ENCODE measurements at regions not wholly inside any gene's neighbourhood (a gene's known extent, or its start where the extent isn't known, plus 50 kb on each side); places are given as distances from the start of the nearest gene placed in this dataset.

DNA sequence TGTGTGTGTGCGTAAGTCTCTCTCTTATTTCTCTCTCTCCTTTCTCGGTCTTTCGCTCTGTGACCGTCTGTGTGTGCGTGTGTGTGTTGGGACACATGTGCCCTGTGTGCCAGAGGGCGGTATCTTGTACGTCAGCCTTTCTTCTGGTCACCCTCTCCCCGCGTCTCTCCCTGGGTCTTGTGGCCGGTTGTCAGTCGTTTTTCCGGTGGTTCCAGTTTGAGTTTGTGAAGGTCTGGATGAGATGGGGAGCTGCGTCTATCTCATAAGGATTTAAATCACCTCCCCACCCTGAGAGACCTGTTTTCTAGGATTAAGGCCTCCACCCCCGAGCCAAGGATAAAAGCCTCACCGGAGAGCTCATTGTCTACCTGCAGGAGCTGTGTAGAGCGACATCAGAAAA is 295.5 kb upstream of the ZNF337 start (continued):
- TF ChIP-seq, protein P1, sequence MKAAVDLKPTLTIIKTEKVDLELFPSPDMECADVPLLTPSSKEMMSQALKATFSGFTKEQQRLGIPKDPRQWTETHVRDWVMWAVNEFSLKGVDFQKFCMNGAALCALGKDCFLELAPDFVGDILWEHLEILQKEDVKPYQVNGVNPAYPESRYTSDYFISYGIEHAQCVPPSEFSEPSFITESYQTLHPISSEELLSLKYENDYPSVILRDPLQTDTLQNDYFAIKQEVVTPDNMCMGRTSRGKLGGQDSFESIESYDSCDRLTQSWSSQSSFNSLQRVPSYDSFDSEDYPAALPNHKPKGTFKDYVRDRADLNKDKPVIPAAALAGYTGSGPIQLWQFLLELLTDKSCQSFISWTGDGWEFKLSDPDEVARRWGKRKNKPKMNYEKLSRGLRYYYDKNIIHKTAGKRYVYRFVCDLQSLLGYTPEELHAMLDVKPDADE (IDR thresholded peaks at IDR 0.05): no peak
- TF ChIP-seq STAT1 (IDR thresholded peaks at IDR 0.05; ENCODE audit: unreplicated experiment) (no peak), CREB1 (CRISPR knock-in tag; IDR thresholded peaks at IDR 0.05; ENCODE audit: low read depth) (no peak), JUNB (IDR thresholded peaks at IDR 0.05; ENCODE audit: unreplicated experiment) (no peak), EZH2 (IDR thresholded peaks at IDR 0.05; ENCODE audit: low read depth, unreplicated experiment) (no peak), NANOG (IDR thresholded peaks at IDR 0.05; ENCODE audit: borderline replicate concordance) (no peak)
- TF ChIP-seq, protein P2, sequence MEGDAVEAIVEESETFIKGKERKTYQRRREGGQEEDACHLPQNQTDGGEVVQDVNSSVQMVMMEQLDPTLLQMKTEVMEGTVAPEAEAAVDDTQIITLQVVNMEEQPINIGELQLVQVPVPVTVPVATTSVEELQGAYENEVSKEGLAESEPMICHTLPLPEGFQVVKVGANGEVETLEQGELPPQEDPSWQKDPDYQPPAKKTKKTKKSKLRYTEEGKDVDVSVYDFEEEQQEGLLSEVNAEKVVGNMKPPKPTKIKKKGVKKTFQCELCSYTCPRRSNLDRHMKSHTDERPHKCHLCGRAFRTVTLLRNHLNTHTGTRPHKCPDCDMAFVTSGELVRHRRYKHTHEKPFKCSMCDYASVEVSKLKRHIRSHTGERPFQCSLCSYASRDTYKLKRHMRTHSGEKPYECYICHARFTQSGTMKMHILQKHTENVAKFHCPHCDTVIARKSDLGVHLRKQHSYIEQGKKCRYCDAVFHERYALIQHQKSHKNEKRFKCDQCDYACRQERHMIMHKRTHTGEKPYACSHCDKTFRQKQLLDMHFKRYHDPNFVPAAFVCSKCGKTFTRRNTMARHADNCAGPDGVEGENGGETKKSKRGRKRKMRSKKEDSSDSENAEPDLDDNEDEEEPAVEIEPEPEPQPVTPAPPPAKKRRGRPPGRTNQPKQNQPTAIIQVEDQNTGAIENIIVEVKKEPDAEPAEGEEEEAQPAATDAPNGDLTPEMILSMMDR (conservative IDR thresholded peaks at IDR 0.05; ENCODE audit: low read depth in 2 of 2): no peak
- TF ChIP-seq, protein P3, sequence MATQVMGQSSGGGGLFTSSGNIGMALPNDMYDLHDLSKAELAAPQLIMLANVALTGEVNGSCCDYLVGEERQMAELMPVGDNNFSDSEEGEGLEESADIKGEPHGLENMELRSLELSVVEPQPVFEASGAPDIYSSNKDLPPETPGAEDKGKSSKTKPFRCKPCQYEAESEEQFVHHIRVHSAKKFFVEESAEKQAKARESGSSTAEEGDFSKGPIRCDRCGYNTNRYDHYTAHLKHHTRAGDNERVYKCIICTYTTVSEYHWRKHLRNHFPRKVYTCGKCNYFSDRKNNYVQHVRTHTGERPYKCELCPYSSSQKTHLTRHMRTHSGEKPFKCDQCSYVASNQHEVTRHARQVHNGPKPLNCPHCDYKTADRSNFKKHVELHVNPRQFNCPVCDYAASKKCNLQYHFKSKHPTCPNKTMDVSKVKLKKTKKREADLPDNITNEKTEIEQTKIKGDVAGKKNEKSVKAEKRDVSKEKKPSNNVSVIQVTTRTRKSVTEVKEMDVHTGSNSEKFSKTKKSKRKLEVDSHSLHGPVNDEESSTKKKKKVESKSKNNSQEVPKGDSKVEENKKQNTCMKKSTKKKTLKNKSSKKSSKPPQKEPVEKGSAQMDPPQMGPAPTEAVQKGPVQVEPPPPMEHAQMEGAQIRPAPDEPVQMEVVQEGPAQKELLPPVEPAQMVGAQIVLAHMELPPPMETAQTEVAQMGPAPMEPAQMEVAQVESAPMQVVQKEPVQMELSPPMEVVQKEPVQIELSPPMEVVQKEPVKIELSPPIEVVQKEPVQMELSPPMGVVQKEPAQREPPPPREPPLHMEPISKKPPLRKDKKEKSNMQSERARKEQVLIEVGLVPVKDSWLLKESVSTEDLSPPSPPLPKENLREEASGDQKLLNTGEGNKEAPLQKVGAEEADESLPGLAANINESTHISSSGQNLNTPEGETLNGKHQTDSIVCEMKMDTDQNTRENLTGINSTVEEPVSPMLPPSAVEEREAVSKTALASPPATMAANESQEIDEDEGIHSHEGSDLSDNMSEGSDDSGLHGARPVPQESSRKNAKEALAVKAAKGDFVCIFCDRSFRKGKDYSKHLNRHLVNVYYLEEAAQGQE (IDR thresholded peaks at IDR 0.05; ENCODE audit: unreplicated experiment): no peak

DNA sequence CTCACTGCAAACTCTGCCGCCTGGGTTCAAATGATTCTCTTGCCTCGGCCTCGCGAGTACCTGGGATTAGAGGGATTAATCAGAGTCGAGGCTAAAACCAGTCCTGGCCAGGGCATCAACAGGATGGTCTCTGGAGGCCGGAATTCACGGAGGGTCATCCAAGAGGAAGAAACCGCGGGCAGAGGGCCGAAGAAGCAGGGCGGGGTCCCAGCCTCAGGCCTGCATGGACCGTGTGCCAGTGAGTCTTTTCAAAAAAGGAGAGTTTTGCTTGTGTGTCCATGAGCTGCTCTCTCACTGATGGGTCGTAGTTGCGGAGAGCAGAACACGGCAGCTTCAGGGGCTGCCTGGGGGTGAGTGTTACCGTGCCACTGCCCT is 295.1 kb upstream of the ZNF337 start:
- H4K20me1 ChIP-seq (replicated peaks; ENCODE audit: insufficient read depth): no peaks in the 10 kb centered on the region
- no peak for TF ChIP-seq NANOG (IDR thresholded peaks at IDR 0.05; ENCODE audit: borderline replicate concordance)
- TF ChIP-seq STAT1 (IDR thresholded peaks at IDR 0.05; ENCODE audit: unreplicated experiment): no peak
- H3K4me2 ChIP-seq: no peak overlapping the region

More for the DNA sequence above, 295.1 kb upstream of the ZNF337 start:
- no peak for ATAC-seq
- Histone ChIP-seq H3K27ac (ENCODE audit: low read depth) (no peak overlapping the region), H3K27me3 (ENCODE audit: insufficient read depth) (no peaks in the 10 kb centered on the region), H3K36me3 (ENCODE audit: insufficient read depth) (no peaks in the 10 kb centered on the region), H2AFZ (no peak overlapping the region), H3F3A (replicated peaks; ENCODE audit: low read depth) (no peaks in the 10 kb centered on the region), H3K4me1 (ENCODE audit: insufficient read depth) (no peaks in the 10 kb centered on the region), H3K79me2 (replicated peaks; ENCODE audit: insufficient read depth) (no peaks in the 10 kb centered on the region), H3K4me3 (no peak overlapping the region), H3K9me2 (ENCODE audit: insufficient read depth) (no peaks in the 10 kb centered on the region)
- no peaks in the 10 kb centered on the region; the same call in 2 of the 3 replicates for H3K36me3 Mint-ChIP-seq (ENCODE audit: low read depth)
- peaks cover 5% of the 10 kb centered on the region for H3K4me1 Mint-ChIP-seq
- no peak overlapping the region for H3K27ac Mint-ChIP-seq
- H3K27me3 Mint-ChIP-seq (ENCODE audit: insufficient read depth, low read depth, poor library complexity): no peaks in the 10 kb centered on the region
- no peak overlapping the region for H3K4me3 Mint-ChIP-seq
- H3K9me3 Mint-ChIP-seq: peaks cover 7% of the 10 kb centered on the region; the same call in 2 of the 3 replicates
- no peak for DNase-seq (ENCODE audit: low spot score)

Measured in GM23338 (cell line).